SH-SY5Y (cell line): ENCODE measurements at regions not wholly inside any gene's neighbourhood (a gene's known extent, or its start where the extent isn't known, plus 50 kb on each side); places are given as distances from the start of the nearest gene placed in this dataset.

ENCODE experiments used
- GATA2 ChIP-seq: IDR thresholded peaks from 2 replicates; pipeline ENCODE4 v1.6.1; 2011; ENCODE audit warnings: mild to moderate bottlenecking, low read depth, low read length
- GATA3 ChIP-seq: IDR thresholded peaks from 2 replicates; pipeline ENCODE4 v1.6.1; 2011; ENCODE audit warnings: low read depth, mild to moderate bottlenecking, low read length, moderate library complexity

DNA sequence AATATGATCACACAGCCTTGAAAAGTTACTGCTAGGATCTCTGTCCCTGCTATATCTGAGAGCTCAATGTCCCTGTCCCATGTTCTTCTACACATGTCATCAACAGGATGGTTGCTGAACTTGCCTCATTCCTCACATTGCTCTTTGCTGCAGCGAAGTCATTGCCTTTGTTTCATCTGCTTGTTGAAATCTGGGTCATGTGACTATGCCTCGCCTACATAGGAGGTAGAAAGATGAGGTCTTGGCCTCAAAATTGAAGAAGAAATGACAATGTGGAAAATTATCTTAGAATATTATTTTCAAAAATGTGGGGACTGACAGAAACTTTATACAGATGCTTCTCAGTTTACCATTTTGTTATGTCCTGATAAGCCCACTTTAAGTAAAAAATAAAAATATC lies 494.2 kb downstream of the SOX5 start:
- no peak for TF ChIP-seq GATA3
- TF ChIP-seq GATA2, result no peak
